ENCODE measurements at regions not wholly inside any gene's neighbourhood (a gene's known extent, or its start where the extent isn't known, plus 50 kb on each side); places are given as distances from the start of the nearest gene placed in this dataset.

GRCh38 chr18:55694291-55694690 is 106.3 kb upstream of the TCF4 start:
- TF ChIP-seq, protein P1, sequence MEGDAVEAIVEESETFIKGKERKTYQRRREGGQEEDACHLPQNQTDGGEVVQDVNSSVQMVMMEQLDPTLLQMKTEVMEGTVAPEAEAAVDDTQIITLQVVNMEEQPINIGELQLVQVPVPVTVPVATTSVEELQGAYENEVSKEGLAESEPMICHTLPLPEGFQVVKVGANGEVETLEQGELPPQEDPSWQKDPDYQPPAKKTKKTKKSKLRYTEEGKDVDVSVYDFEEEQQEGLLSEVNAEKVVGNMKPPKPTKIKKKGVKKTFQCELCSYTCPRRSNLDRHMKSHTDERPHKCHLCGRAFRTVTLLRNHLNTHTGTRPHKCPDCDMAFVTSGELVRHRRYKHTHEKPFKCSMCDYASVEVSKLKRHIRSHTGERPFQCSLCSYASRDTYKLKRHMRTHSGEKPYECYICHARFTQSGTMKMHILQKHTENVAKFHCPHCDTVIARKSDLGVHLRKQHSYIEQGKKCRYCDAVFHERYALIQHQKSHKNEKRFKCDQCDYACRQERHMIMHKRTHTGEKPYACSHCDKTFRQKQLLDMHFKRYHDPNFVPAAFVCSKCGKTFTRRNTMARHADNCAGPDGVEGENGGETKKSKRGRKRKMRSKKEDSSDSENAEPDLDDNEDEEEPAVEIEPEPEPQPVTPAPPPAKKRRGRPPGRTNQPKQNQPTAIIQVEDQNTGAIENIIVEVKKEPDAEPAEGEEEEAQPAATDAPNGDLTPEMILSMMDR (IDR thresholded peaks at IDR 0.05) = no peak

GRCh38 chr18:55688030-55688429 is 100.0 kb upstream of the TCF4 start:
- TF ChIP-seq, protein P1 (IDR thresholded peaks at IDR 0.05) = no peak

DNA sequence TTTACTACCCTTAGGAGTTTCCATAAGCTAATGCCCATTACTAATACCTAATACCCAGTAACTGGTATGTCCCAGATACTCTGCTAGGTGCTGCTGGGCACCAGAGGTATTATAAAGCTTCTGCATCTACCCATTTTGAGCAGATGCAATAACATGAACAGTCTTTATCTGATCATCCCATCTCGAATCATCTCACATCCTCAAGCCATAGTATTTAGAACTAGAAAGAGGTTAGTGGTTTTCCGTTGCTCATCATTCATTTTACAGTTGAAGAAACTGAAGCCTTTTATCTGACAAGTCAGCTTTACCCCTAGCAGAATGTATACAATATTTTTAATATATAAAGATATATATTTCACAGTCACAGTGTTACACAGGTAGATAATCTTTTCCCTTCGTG is 99.1 kb upstream of the TCF4 start:
- TF ChIP-seq, protein P1 (IDR thresholded peaks at IDR 0.05) = no peak

GRCh38 chr18:55685638-55686037 is 97.6 kb upstream of the TCF4 start:
- TF ChIP-seq, protein P1 (IDR thresholded peaks at IDR 0.05) = no peak

- TF ChIP-seq, protein P1 (IDR thresholded peaks at IDR 0.05) = no peak
These were observed 84.8 kb upstream of the TCF4 start for GRCh38 chr18:55672574-55673361.

GRCh38 chr18:55665506-55665905 is 77.5 kb upstream of the TCF4 start:
- TF ChIP-seq, protein P1 (IDR thresholded peaks at IDR 0.05) = no peak

- TF ChIP-seq, protein P1 (IDR thresholded peaks at IDR 0.05) = no peak
These were observed 75.9 kb upstream of the TCF4 start for GRCh38 chr18:55663891-55664290.
